ENCODE measurements at regions not wholly inside any gene's neighbourhood (a gene's known extent, or its start where the extent isn't known, plus 50 kb on each side); places are given as distances from the start of the nearest gene placed in this dataset.
A peak's percentile ranks its signal among the peaks of the same experiment; 100 is the strongest.

DNA sequence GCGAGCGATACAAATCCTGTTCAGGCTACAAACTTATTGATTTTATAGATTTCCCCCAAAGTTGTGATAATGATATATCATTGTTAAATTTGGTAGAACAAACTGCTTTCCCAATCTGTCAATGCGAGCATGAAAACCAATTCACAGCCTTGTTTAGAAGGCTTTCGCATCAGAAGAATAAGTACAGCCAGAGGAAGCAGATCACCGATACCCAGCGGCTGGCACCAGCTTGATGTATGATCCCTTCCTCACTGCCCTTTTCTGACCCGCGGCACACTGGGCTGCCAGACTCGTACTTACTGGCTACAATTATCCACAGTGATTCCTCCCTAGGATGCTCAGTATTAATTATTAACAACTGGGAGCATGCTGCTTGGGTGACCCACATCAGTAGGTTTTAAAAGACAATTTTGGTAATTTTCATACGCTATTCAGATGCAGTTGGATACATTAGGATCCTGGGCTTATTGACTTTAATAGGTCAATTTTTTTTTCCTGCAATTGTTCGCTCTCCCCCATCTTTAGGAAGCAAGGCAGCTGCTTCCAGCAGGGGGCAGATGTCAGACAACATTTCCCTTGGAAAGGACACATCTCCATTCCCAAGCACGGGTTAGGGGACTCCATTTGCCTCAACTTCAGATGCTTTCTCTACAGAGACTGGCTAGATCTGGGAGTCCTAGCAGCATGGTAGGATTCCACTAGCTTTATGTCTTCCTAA is 582.7 kb upstream of the PSMD7 start:
- H3K9me2 ChIP-seq (ENCODE audit: insufficient read depth): no peaks in the 10 kb centered on the region
- CTCF ChIA-PET: interaction anchor here (0.6 to 2.1 kb wide), 4 partner anchors 9 to 165 kb away, joined by 3 to 10 read pairs (median 3); no protein-coding TSS in a partner anchor
- RAD21 ChIA-PET (ENCODE audit: low non-redundant PET in 1 of 2, low total read pairs in 2 of 2, uncharacterized antibody in 2 of 2, unreplicated experiment in 2 of 2): no interaction called here
- no peak overlapping the region for H3K4me2 ChIP-seq (ENCODE audit: low read length)
- H3K4me1 ChIP-seq (ENCODE audit: control insufficient read depth in 1 of 2, insufficient read depth in 2 of 2, low read length in 2 of 2): no peaks in the 10 kb centered on the region
- intact Hi-C loops (cut with micrococcal nuclease): loop anchor here (1.0 to 2.0 kb wide), 3 partner anchors 164 to 561 kb away; no protein-coding TSS in a partner anchor
- H3K9ac ChIP-seq (ENCODE audit: low read length): no peak overlapping the region
- H2AFZ ChIP-seq (ENCODE audit: low read depth, low read length, poor library complexity, severe bottlenecking): no peak overlapping the region
- no peaks in the 10 kb centered on the region for H3K36me3 ChIP-seq (ENCODE audit: control insufficient read depth in 1 of 2, insufficient read depth in 2 of 2, low read length in 2 of 2)
- no peak overlapping the region for H3K27ac ChIP-seq (ENCODE audit: low read depth, low read length)
- BruUV-seq (replicated peaks): no TSS peak
- POLR2A ChIA-PET: no interaction called here
- no peaks in the 10 kb centered on the region for H3K9me3 ChIP-seq (ENCODE audit: control insufficient read depth in 1 of 2, insufficient read depth in 1 of 2, low read depth in 1 of 2, low read length in 2 of 2)
- ATAC-seq (peak; percentile 80), DNase-seq (ENCODE audit: low read depth, low spot score) (peak; percentile 27)
- H4K20me1 ChIP-seq (ENCODE audit: insufficient read depth): no peaks in the 10 kb centered on the region
- peaks cover 28% of the 10 kb centered on the region; the same call in 1 of the 2 replicates for H3K27me3 ChIP-seq (ENCODE audit: insufficient read depth, low read length)
- H3K79me2 ChIP-seq (ENCODE audit: insufficient read depth, low read length): no peaks in the 10 kb centered on the region
- TF ChIP-seq EZH2 (IDR thresholded peaks at IDR 0.05) (no peak), RAD21 (IDR thresholded peaks at IDR 0.05; ENCODE audit: low read depth) (peak; percentile 51), SIN3A (IDR thresholded peaks at IDR 0.05; ENCODE audit: low read depth) (no peak)
- TF ChIP-seq, protein P1, sequence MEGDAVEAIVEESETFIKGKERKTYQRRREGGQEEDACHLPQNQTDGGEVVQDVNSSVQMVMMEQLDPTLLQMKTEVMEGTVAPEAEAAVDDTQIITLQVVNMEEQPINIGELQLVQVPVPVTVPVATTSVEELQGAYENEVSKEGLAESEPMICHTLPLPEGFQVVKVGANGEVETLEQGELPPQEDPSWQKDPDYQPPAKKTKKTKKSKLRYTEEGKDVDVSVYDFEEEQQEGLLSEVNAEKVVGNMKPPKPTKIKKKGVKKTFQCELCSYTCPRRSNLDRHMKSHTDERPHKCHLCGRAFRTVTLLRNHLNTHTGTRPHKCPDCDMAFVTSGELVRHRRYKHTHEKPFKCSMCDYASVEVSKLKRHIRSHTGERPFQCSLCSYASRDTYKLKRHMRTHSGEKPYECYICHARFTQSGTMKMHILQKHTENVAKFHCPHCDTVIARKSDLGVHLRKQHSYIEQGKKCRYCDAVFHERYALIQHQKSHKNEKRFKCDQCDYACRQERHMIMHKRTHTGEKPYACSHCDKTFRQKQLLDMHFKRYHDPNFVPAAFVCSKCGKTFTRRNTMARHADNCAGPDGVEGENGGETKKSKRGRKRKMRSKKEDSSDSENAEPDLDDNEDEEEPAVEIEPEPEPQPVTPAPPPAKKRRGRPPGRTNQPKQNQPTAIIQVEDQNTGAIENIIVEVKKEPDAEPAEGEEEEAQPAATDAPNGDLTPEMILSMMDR (IDR thresholded peaks at IDR 0.05 in 2 of 3, conservative IDR thresholded peaks at IDR 0.05 in 1 of 3; ENCODE audit: borderline replicate concordance in 1 of 3, insufficient read depth in 1 of 3, low read depth in 2 of 3, low read length in 2 of 3): peak; percentile 29 to 75 (median 69); a peak in 4 of 6 replicates
- H3K4me3 ChIP-seq (replicated peaks in 1 of 2; ENCODE audit: low read depth in 1 of 2, low read length in 2 of 2): no peak overlapping the region

DNA sequence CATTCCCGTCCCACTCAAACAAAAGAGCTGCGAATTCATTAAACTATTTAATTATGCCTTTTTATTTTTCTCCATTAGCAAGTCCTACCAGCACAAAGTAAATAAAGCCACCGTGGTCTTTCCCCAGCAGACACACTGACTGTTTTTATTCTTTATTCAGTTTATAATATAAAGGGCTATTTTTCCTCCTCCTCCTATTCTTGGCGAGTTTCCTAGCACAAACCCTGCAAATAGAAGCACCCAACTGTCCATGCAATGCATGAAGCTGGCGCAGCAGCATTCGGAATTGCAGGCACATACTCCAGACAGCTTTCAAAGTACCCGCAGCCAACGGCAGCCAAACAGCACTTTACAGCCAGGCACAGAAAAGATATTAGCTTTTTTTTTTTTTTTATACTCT is 583.4 kb upstream of the PSMD7 start:
- H4K20me1 ChIP-seq (ENCODE audit: insufficient read depth): no peaks in the 10 kb centered on the region
- H3K79me2 ChIP-seq (ENCODE audit: insufficient read depth, low read length): no peaks in the 10 kb centered on the region
- H3K36me3 ChIP-seq (ENCODE audit: control insufficient read depth in 1 of 2, insufficient read depth in 2 of 2, low read length in 2 of 2): no peaks in the 10 kb centered on the region
- RAD21 ChIA-PET (ENCODE audit: low non-redundant PET in 1 of 2, low total read pairs in 2 of 2, uncharacterized antibody in 2 of 2, unreplicated experiment in 2 of 2): no interaction called here
- CTCF ChIA-PET: interaction anchor here (2.1 kb wide), 1 partner anchor 9 kb away, joined by 10 read pairs; no protein-coding TSS in a partner anchor
- peaks cover 28% of the 10 kb centered on the region; the same call in 1 of the 2 replicates for H3K27me3 ChIP-seq (ENCODE audit: insufficient read depth, low read length)
- BruUV-seq (replicated peaks): no TSS peak
- H3K9me3 ChIP-seq (ENCODE audit: control insufficient read depth in 1 of 2, insufficient read depth in 1 of 2, low read depth in 1 of 2, low read length in 2 of 2): no peaks in the 10 kb centered on the region
- H3K4me2 ChIP-seq (ENCODE audit: low read length): no peak overlapping the region
- POLR2A ChIA-PET: no interaction called here
- no peak overlapping the region for H3K9ac ChIP-seq (ENCODE audit: low read length)
- intact Hi-C loops (cut with micrococcal nuclease): no loop called here
- no peaks in the 10 kb centered on the region for H3K4me1 ChIP-seq (ENCODE audit: control insufficient read depth in 1 of 2, insufficient read depth in 2 of 2, low read length in 2 of 2)
- H3K4me3 ChIP-seq (replicated peaks in 1 of 2; ENCODE audit: low read depth in 1 of 2, low read length in 2 of 2): no peak overlapping the region
- no peaks in the 10 kb centered on the region for H3K9me2 ChIP-seq (ENCODE audit: insufficient read depth)
- ATAC-seq (no peak), DNase-seq (ENCODE audit: low read depth, low spot score) (no peak)
- no peak overlapping the region for H2AFZ ChIP-seq (ENCODE audit: low read depth, low read length, poor library complexity, severe bottlenecking)
- TF ChIP-seq SIN3A (IDR thresholded peaks at IDR 0.05; ENCODE audit: low read depth) (no peak), TCF7L2 (IDR thresholded peaks at IDR 0.05; ENCODE audit: borderline replicate concordance, extremely low read depth, insufficient read depth, insufficient read length) (no peak), YY1 (IDR thresholded peaks at IDR 0.05; ENCODE audit: extremely low read depth, insufficient replicate concordance, low read depth, low read length) (no peak), POLR2A (IDR thresholded peaks at IDR 0.05; ENCODE audit: borderline replicate concordance, extremely low read depth, insufficient read depth, insufficient read length) (no peak), POLR2AphosphoS5 (IDR thresholded peaks at IDR 0.05; ENCODE audit: low read depth, low read length) (no peak)
- no peak overlapping the region for H3K27ac ChIP-seq (ENCODE audit: low read depth, low read length)
